Pancreas (tissue), 10 donors: ENCODE measurements at regions not wholly inside any gene's neighbourhood (a gene's known extent, or its start where the extent isn't known, plus 50 kb on each side); places are given as distances from the start of the nearest gene placed in this dataset.
"Not testable (repeated sequence)": the region's sequence is repeated elsewhere in the genome, so short reads cannot be mapped to it uniquely, and the experiment has no call there.

Experiments
- ATAC-seq, 4 donors: fragments of 200-7000 bp; cut with Tn5 transposase; one replicate each; pipeline versions ENCODE4 v1.8.0 to v1.9.1; 2020; ENCODE audit warnings: mild to moderate bottlenecking in 4 of 4, moderate library complexity in 4 of 4
- DNase-seq, 6 donors: peaks; one replicate each; pipeline ENCODE4 v3.0.0-alpha.2; 2020
- FAIRE-seq: peaks from 2 replicates; lab custom pipeline; 2012; peaks lifted over from hg19 to GRCh38; lab: Jason Lieb, UNC
- H3K27ac ChIP-seq, 4 donors: fragments of 200-600 bp; sonication (generic); 1 replicate in 3 of 4; 2 replicates in 1 of 4; pipeline versions ENCODE4 v1.5.0 to v1.8.0; 2020
- H3K27me3 ChIP-seq, 4 donors: fragments of 200-600 bp; one replicate each; pipeline ENCODE4 v1.8.0; 2021
- H3K36me3 ChIP-seq, 3 donors: fragments of 200-600 bp; sonication (generic) in 1 of 3; one replicate each; pipeline versions ENCODE4 v1.5.0 to v1.8.0; 2020 to 2021
- H3K4me1 ChIP-seq, 3 donors: fragments of 200-600 bp; one replicate each; pipeline ENCODE4 v1.8.0; 2021
- H3K4me3 ChIP-seq, 4 donors: fragments of 200-600 bp; sonication (generic) in 2 of 4; one replicate each; pipeline versions ENCODE4 v1.5.0 to v1.8.0; 2020 to 2021
- H3K9me3 ChIP-seq, 4 donors: fragments of 200-600 bp; one replicate each; pipeline ENCODE4 v1.8.0; 2021
- CTCF ChIP-seq, 4 donors: fragments of 200-600 bp; sonication (generic) in 3 of 4; IDR thresholded peaks; one replicate each; pipeline versions ENCODE4 v1.5.0 to v1.8.0; 2021; ENCODE audit warnings: antibody characterized with exemption in 4 of 4
- WGBS, 2 donors: extraction: QIAGEN DNeasy Blood & Tissue Kit; methylation state at CpG; one replicate each; pipeline ENCODE4 v1.1.7; 2013; 5-methylcytosine and 5-hydroxymethylcytosine counted together
- intact Hi-C, 3 donors: fragments of 100-400 bp; cut with DNase I; formaldehyde crosslinking; loops; one replicate each; pipeline versions ENCODE4 v1.11.1 to v1.14.2; 2022
- donor health status: healthy with polysubstance abuse.
- donor health status: DM: no; HTN: no; CAD: no; lungs with moderate emphysema.
- donor health status: DM: no; HTN: no; CAD: no.
- donor health status: control.
- donor health status: control.
- donor health status: Bipolar disorder and iron deficiency.
- donor health status: DM: yes; HTN: yes; CAD: no.
- donor health status: DM: no; HTN: no; CAD: no.
- donor health status: DM: no; HTN: no; CAD: no.
- donor health status: DM: yes; HTN: yes; CAD: no.

- Histone ChIP-seq H3K4me1 (no peaks in the 10 kb centered on the region), H3K9me3 (no peaks in the 10 kb centered on the region), H3K4me3 (no peak overlapping the region), H3K27ac (no peak overlapping the region), H3K27me3 (peaks cover 0 to 5% (median 4%) of the 10 kb centered on the region in 4 donors), H3K36me3 (no peaks in the 10 kb centered on the region)
- FAIRE-seq (no peak), ATAC-seq (no peak), DNase-seq (no peak)
- intact Hi-C loops, result no loop called here
- TF ChIP-seq CTCF (IDR thresholded peaks at IDR 0.05), result no peak
- whole genome bisulfite sequencing, 2 donors, result 80 to 91% methylated on average over 3 of the region's 3 CpGs
Observed at GRCh38 chr11:134596404-134596803, 184.4 kb upstream of the B3GAT1 start.

- no peaks in the 10 kb centered on the region for H3K4me1 ChIP-seq
- no peak overlapping the region for H3K4me3 ChIP-seq
- DNase-seq (no peak), ATAC-seq (no peak), FAIRE-seq (no peak)
- intact Hi-C loops, result no loop called here
- no peak for TF ChIP-seq CTCF (IDR thresholded peaks at IDR 0.05)
- no peak overlapping the region for H3K27ac ChIP-seq
- H3K36me3 ChIP-seq, result no peaks in the 10 kb centered on the region
- H3K9me3 ChIP-seq, result no peaks in the 10 kb centered on the region
- peaks cover 0 to 5% (median 2%) of the 10 kb centered on the region in 4 donors for H3K27me3 ChIP-seq
Observed at GRCh38 chr11:134592391-134592990, 180.4 kb upstream of the B3GAT1 start.

GRCh38 chr11:134591338-134591737 is 179.3 kb upstream of the B3GAT1 start:
- H3K27ac ChIP-seq, result no peak overlapping the region
- no peaks in the 10 kb centered on the region for H3K9me3 ChIP-seq
- WGBS, 2 donors, result 71 to 80% methylated on average over 3 of the region's 3 CpGs
- FAIRE-seq (no peak), DNase-seq (no peak), ATAC-seq (no peak)
- no peak overlapping the region for H3K4me3 ChIP-seq
- no peaks in the 10 kb centered on the region for H3K4me1 ChIP-seq
- peaks cover 0 to 5% (median 2%) of the 10 kb centered on the region in 4 donors for H3K27me3 ChIP-seq
- TF ChIP-seq CTCF (IDR thresholded peaks at IDR 0.05), result no peak
- no peaks in the 10 kb centered on the region for H3K36me3 ChIP-seq
- intact Hi-C loops, result no loop called here

- peaks cover 0 to 5% (median 2%) of the 10 kb centered on the region in 4 donors for H3K27me3 ChIP-seq
- H3K27ac ChIP-seq, result no peak overlapping the region
- no peaks in the 10 kb centered on the region for H3K4me1 ChIP-seq
- ATAC-seq, result no peak
- no peaks in the 10 kb centered on the region for H3K36me3 ChIP-seq
- intact Hi-C loops, result no loop called here
- TF ChIP-seq CTCF (IDR thresholded peaks at IDR 0.05), result no peak
- no peak for DNase-seq
- H3K4me3 ChIP-seq, result no peak overlapping the region
- FAIRE-seq, result no peak
- no peaks in the 10 kb centered on the region for H3K9me3 ChIP-seq
- WGBS, 2 donors, result 47 to 60% methylated on average over 5 of the region's 5 CpGs
Observed at GRCh38 chr11:134589129-134589528, 177.1 kb upstream of the B3GAT1 start.

- H3K9me3 ChIP-seq, H3K27me3 ChIP-seq, ATAC-seq, intact Hi-C loops, H3K4me1 ChIP-seq, H3K4me3 ChIP-seq, DNase-seq, H3K36me3 ChIP-seq, FAIRE-seq, H3K27ac ChIP-seq: not testable (repeated sequence)
- WGBS, 2 donors, result 53 to 72% methylated on average over 20 of the region's 20 CpGs
Observed at GRCh38 chr11:134588460-134589110, 176.5 kb upstream of the B3GAT1 start.
